ENCODE measurements at regions not wholly inside any gene's neighbourhood (a gene's known extent, or its start where the extent isn't known, plus 50 kb on each side); places are given as distances from the start of the nearest gene placed in this dataset.

GRCh38 chr11:111169367-111169766, 76.2 kb upstream of the POU2AF2 start:
- no peaks in the 10 kb centered on the region for H3K9me3 Mint-ChIP-seq (ENCODE audit: unreplicated experiment)
- intact Hi-C loops (cut with micrococcal nuclease) = no loop called here
- ChIA-PET POLR2A (no interaction called here), CTCF (no interaction called here)
- DNase-seq (ENCODE audit: unreplicated experiment) = no peak
- no TSS peak for BruUV-seq (replicated peaks)
- no peak overlapping the region for H3K27ac Mint-ChIP-seq (ENCODE audit: low read depth, unreplicated experiment)
- no peak overlapping the region for H3K4me3 Mint-ChIP-seq (ENCODE audit: unreplicated experiment)
- H3K4me1 Mint-ChIP-seq (ENCODE audit: insufficient read depth, unreplicated experiment) = no peaks in the 10 kb centered on the region
- peaks cover 34% of the 10 kb centered on the region for H3K27me3 Mint-ChIP-seq (ENCODE audit: insufficient read depth, unreplicated experiment)
- H3K36me3 Mint-ChIP-seq (ENCODE audit: insufficient read depth, unreplicated experiment) = no peaks in the 10 kb centered on the region
- no peak for TF ChIP-seq CTCF (IDR thresholded peaks at IDR 0.05; ENCODE audit: unreplicated experiment)

GRCh38 chr11:111168871-111169270, 76.7 kb upstream of the POU2AF2 start:
- Mint-ChIP-seq H3K27me3 (ENCODE audit: insufficient read depth, unreplicated experiment) (peaks cover 39% of the 10 kb centered on the region), H3K9me3 (ENCODE audit: unreplicated experiment) (no peaks in the 10 kb centered on the region), H3K4me3 (ENCODE audit: unreplicated experiment) (no peak overlapping the region), H3K4me1 (ENCODE audit: insufficient read depth, unreplicated experiment) (no peaks in the 10 kb centered on the region), H3K27ac (ENCODE audit: low read depth, unreplicated experiment) (no peak overlapping the region), H3K36me3 (ENCODE audit: insufficient read depth, unreplicated experiment) (no peaks in the 10 kb centered on the region)
- no TSS peak for BruUV-seq (replicated peaks)
- intact Hi-C loops (cut with micrococcal nuclease) = no loop called here
- TF ChIP-seq CTCF (IDR thresholded peaks at IDR 0.05; ENCODE audit: unreplicated experiment) = no peak
- no peak for DNase-seq (ENCODE audit: unreplicated experiment)
- CTCF ChIA-PET = no interaction called here
- POLR2A ChIA-PET = no interaction called here

- Mint-ChIP-seq H3K27me3 (ENCODE audit: insufficient read depth, unreplicated experiment) (peaks cover 41% of the 10 kb centered on the region), H3K4me3 (ENCODE audit: unreplicated experiment) (no peak overlapping the region)
- POLR2A ChIA-PET = interaction anchor here (0.6 kb wide), 1 partner anchor 558 kb away, joined by 4 read pairs; no protein-coding TSS in a partner anchor
Observed at GRCh38 chr11:111167666-111168065, 77.9 kb upstream of the POU2AF2 start.

GRCh38 chr11:111166598-111166997, 78.9 kb upstream of the POU2AF2 start:
- BruUV-seq (replicated peaks) = no TSS peak
- ChIA-PET CTCF (no interaction called here), POLR2A (interaction anchor here (0.6 kb wide), 1 partner anchor 35 kb away, joined by 3 read pairs; no protein-coding TSS in a partner anchor)
- intact Hi-C loops (cut with micrococcal nuclease) = no loop called here
- Mint-ChIP-seq H3K4me1 (ENCODE audit: insufficient read depth, unreplicated experiment) (no peaks in the 10 kb centered on the region), H3K9me3 (ENCODE audit: unreplicated experiment) (no peaks in the 10 kb centered on the region), H3K36me3 (ENCODE audit: insufficient read depth, unreplicated experiment) (no peaks in the 10 kb centered on the region), H3K27me3 (ENCODE audit: insufficient read depth, unreplicated experiment) (peaks cover 50% of the 10 kb centered on the region), H3K4me3 (ENCODE audit: unreplicated experiment) (no peak overlapping the region), H3K27ac (ENCODE audit: low read depth, unreplicated experiment) (no peak overlapping the region)
- DNase-seq (ENCODE audit: unreplicated experiment) = no peak
- TF ChIP-seq CTCF (IDR thresholded peaks at IDR 0.05; ENCODE audit: unreplicated experiment) = no peak

More at GRCh38 chr11:111167666-111168065, 77.9 kb upstream of the POU2AF2 start:
- CTCF ChIA-PET = interaction anchor here (0.6 to 0.7 kb wide), 2 partner anchors 546 to 987 kb away, joined by 3 to 6 read pairs; no protein-coding TSS in a partner anchor
- BruUV-seq (replicated peaks) = no TSS peak
- H3K4me1 Mint-ChIP-seq (ENCODE audit: insufficient read depth, unreplicated experiment) = no peaks in the 10 kb centered on the region
- H3K9me3 Mint-ChIP-seq (ENCODE audit: unreplicated experiment) = no peaks in the 10 kb centered on the region
- intact Hi-C loops (cut with micrococcal nuclease) = no loop called here
- TF ChIP-seq CTCF (IDR thresholded peaks at IDR 0.05; ENCODE audit: unreplicated experiment) = no peak
- DNase-seq (ENCODE audit: unreplicated experiment) = no peak
- no peak overlapping the region for H3K27ac Mint-ChIP-seq (ENCODE audit: low read depth, unreplicated experiment)
- no peaks in the 10 kb centered on the region for H3K36me3 Mint-ChIP-seq (ENCODE audit: insufficient read depth, unreplicated experiment)
